NCI-H69 (cell line): ENCODE measurements at regions not wholly inside any gene's neighbourhood (a gene's known extent, or its start where the extent isn't known, plus 50 kb on each side); places are given as distances from the start of the nearest gene placed in this dataset.

Experiments used
- DNase-seq: peaks from one replicate; lab custom pipeline; 2025; lab: John Stamatoyannopoulos, UW

- DNase-seq, result peak; percentile 23
These were observed 350.6 kb downstream of the SAMD5 start for GRCh38 chr6:147859071-147859470.

DNA sequence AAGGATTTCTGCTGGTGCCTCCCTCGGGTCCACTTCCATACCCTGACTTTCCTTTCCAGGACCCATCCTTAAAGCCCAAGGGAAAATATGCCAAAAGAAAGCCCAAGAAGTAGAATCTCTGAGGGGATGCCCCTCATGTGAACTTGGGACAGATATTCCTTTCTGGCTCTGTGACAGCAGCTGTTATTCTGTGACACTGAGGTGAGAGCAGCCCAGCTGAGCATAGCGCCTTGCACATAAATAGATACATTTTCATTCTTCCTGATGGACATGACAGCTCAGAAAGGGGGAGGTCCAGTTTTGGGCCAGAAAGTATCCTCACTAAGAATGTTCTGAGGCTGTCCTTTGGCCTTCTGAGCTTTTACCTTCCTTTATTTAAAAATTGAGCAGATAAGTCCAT is 353.2 kb downstream of the SAMD5 start:
- no peak for DNase-seq

DNA sequence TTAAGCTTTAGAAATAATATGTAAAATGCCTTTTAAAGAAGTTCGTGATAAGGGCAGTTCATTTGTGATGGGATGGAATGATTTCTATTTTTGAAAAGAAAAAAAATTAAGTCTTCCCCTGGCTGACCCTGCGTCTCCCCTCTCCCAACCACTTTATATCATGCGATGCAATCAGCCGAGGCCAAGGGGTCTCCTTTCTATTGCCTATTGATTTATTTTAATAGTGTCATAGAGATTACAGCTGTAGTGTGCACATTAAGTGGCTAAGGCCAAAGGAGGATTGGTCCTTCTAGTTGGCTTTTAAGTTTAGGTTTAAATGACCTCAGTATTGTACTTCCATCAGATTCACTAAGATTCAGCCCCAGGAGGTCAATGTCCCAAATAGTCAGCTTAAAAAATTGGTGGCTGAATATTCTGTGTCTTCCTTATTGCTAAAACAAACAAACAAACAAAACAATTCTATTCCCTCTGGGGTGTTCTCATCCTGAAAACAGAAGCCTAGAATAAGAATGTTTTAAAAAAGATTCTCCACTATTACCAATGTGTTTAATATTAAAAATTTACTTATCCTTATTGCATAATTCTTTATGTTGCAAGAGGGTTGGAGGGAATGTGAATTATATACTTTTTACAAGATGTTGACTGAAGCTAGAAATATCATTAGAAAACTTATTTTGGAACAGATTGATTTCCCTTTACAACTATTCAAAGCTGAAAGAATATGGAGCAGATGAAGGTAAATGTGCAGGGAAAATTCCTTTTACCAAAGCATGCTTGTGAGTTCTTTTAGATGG is 359.1 kb downstream of the SAMD5 start:
- peak; percentile 32 for DNase-seq

- DNase-seq, result peak; percentile 86
These were observed 360.1 kb downstream of the SAMD5 start for GRCh38 chr6:147868427-147869190.

- DNase-seq, result peak; percentile 56
These were observed 360.7 kb downstream of the SAMD5 start for GRCh38 chr6:147869201-147869600.

- no peak for DNase-seq
These were observed 361.4 kb downstream of the SAMD5 start for GRCh38 chr6:147869869-147870268.

- DNase-seq, result peak; percentile 24
These were observed 362.1 kb downstream of the SAMD5 start for GRCh38 chr6:147870506-147871110.

DNA sequence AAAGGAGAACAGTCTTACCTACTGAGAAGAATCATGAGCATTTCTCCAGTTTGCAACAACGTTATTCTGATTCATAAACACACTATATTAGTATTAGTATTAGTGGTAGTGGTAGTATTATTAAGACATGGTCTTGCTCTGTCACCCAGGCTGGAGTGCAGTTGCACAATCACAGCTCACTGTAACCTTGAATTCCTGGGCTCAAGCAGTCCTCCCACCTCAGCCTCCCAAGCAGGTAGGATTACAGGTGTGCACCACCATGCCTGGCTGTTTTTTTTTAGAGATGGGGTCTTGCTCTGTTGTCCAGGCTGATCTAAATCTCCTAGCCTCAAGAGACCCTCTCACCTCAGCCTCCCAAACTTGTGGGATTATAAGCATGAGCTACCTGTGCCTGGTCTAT is 363.5 kb downstream of the SAMD5 start:
- DNase-seq, result no peak

DNA sequence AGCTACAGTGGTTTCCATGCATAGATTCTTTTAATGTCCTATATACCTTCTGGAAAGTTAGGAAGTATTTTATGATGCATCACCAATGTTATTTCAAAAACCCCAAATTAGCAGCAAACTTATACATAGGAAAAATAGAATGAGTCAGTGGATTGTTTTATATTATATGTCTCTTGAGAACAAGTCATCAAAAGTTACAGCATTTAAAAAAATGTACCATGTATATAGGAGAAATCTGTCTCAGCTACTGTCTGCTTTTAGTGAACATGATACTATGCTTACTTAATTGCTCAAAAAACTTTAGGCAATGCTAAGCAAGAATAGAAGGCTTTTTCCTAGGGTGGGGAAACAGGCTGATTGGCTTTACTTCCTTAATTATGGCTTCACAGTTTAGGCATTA is 365.3 kb downstream of the SAMD5 start:
- no peak for DNase-seq

- DNase-seq, result no peak
These were observed 365.8 kb downstream of the SAMD5 start for GRCh38 chr6:147874322-147874721.

DNA sequence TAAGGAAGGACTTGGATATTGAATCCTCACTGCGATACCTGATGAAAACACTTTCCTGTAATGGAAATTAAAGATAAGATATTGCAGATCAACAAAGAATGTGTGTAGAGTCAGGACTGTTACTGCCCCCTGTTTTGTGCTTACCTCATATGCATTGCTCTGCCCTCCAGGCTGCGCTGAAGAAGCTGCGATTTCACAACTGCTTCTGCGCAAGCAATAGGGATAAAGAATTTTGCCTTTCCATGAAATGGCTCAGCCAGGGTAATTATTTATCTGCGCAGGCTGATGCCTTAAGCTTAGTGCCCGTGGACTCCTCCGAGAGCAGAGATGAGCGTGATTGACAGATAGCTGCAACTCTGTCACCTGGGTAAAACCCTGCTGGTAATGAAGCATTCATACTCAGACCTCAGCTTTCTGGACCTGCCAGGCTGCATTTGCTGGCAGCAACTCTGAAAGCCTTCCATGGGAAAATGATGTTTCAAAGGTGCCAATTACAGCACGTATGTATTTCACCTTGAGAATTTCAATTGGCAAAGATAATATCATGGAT is 370.6 kb downstream of the SAMD5 start:
- peak; percentile 21 for DNase-seq

GRCh38 chr6:147881432-147881831 is 372.9 kb downstream of the SAMD5 start:
- no peak for DNase-seq

DNA sequence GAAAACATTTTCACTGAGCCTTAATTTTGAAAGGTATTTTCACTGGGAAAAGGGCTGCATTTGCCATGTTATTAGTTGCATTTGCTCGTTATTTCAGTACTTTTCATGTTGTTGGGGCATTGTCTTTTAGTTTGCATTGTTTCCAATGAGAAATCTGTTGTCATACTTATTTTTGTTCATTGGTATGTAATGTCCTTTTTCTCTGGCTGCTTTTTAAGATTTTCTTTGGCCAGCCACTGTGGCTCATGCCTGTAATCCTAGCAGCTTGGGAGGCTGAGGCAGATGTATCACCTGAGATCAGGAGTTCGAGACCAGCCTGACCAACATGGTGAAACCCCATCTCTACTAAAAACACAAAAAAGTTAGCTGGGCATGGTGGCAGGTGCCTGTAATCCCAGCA is 379.9 kb downstream of the SAMD5 start:
- DNase-seq, result no peak

DNA sequence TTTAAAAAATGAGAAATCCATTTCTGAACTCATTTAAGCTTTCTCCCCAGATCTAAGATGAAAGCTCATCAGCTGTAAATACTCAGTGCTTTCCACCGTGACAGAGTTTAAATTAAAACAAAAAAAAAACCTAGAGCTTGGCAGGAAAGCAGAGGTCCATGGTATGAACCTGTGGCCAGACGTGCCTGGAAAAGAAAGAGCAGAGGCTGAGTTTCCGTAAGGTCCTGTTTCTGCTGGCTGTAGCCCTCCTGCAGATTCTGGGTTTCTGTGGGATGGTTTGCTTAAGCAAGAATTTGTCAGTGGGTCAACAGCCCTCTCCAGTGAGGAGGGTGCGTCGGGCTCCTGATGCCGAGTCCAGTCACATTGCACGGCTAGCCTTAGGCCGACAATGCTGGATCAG is 383.2 kb downstream of the SAMD5 start:
- DNase-seq, result no peak

- no peak for DNase-seq
These were observed 384.0 kb downstream of the SAMD5 start for GRCh38 chr6:147892476-147892875.

- no peak for DNase-seq
These were observed 386.8 kb downstream of the SAMD5 start for GRCh38 chr6:147895272-147895671.

- peak; percentile 47 for DNase-seq
These were observed 391.8 kb downstream of the SAMD5 start for GRCh38 chr6:147900247-147900830.

DNA sequence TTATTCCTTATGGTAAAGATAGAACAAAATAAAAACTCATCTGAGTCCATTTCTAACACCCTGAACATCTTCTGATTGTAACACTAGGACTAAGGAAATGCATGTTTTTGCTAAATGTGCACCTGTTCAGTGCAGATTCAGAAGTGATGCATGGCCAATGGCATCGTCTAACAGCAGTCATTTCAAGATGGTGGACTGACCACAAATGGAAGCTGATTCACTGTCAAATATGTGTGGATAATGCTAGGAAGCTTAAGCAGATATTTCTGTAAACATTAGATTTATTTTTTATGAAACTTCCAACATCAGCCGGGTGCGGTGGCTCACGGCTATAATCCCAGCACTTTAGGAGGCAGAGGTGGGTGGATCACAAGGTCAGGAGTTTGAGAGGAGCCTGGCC is 394.8 kb downstream of the SAMD5 start:
- no peak for DNase-seq

DNA sequence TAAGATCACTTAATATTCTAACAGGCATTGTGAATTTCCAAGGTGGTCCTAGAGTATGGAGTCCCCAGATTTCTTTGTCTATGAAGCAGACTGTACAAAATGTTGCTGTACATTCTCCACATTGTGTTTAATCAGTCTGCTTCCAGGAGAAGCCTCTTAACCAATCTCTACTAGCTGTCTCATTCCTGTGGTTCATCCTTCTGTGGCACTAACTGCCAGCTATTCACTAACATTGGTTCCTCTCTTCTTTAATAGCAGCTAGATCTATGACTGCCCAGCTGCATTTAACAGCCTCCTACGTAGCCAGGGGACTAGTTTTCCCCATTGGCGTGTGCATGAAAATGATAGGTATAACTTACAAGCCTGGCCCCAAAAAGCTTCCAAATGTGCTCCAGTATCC is 395.4 kb downstream of the SAMD5 start:
- DNase-seq, result no peak

- DNase-seq, result no peak
These were observed 395.9 kb downstream of the SAMD5 start for GRCh38 chr6:147904416-147904815.

- no peak for DNase-seq
These were observed 397.2 kb downstream of the SAMD5 start for GRCh38 chr6:147905711-147906110.

DNA sequence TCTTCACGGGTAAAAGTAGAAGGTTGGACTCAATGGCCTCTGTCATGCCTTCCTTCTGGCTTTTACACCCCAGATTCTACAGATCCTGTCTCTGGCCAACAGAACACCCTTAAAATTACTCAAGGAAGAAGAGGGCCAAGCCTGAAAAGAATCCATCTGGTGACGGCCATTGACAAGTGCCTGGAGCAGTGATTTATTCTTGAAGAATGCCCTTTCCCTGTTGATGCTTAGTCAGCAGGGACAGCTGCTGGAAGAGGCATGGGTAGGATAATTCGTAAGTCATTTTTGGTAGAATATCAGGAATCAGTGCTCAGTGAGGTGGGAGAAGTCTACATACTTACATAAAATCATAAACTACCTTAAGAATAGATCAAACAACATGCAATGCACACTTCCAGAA is 397.9 kb downstream of the SAMD5 start:
- no peak for DNase-seq
